SK-N-SH (cell line): ENCODE measurements at regions not wholly inside any gene's neighbourhood (a gene's known extent, or its start where the extent isn't known, plus 50 kb on each side); places are given as distances from the start of the nearest gene placed in this dataset.

Source experiments
- CTCF ChIA-PET: fragments of 300-600, 350-600 bp; formaldehyde crosslinking; extraction: SDS; loops from one replicate; lab custom pipeline; 2021; lab: Yijun Ruan, JAX
- POLR2A ChIA-PET: fragments of 350-600 bp; sonication (Branson Sonifier 250); formaldehyde crosslinking; extraction: SDS; loops from one replicate; lab custom pipeline; 2020; ENCODE audit warnings: antibody characterized with exemption, inconsistent platforms; lab: Yijun Ruan, JAX
- DNase-seq: peaks from one replicate; pipeline ENCODE4 v3.0.0; 2012
- H2AFZ ChIP-seq: fragments of 200-600 bp; sonication (generic); 2 replicates; pipeline ENCODE4 v1.8.1; 2016; ENCODE audit warnings: antibody characterized with exemption, mild to moderate bottlenecking, low read depth
- H3F3A ChIP-seq: fragments of 200-600 bp; sonication (generic); replicated peaks from 2 replicates; pipeline ENCODE3; 2016; ENCODE audit warnings: antibody characterized with exemption, mild to moderate bottlenecking; ENCODE audit not compliant: insufficient read depth
- H3K27ac ChIP-seq, 2 experiments: fragments of 200-500 bp in 1 of 2; fragments of 200-600 bp in 1 of 2; sonication (Bioruptor generic) in 1 of 2; sonication (generic), shearing (Covaris generic) in 1 of 2; 2 replicates each; pipeline versions ENCODE4 v1.5.1 to v1.6.1; 2014 to 2016; ENCODE audit warnings: low read depth in 2 of 2, inconsistent platforms in 1 of 2, low read length in 1 of 2, mild to moderate bottlenecking in 1 of 2, mixed read lengths in 1 of 2
- H3K27me3 ChIP-seq: fragments of 200-600 bp; sonication (generic), shearing (Covaris generic); 2 replicates; pipeline ENCODE4 v1.6.1; 2016; ENCODE audit warnings: mixed run types; ENCODE audit not compliant: insufficient read depth
- H3K36me3 ChIP-seq, 2 experiments: fragments of 200-500 bp in 1 of 2; fragments of 200-600 bp in 1 of 2; sonication (Bioruptor generic) in 1 of 2; sonication (generic) in 1 of 2; replicated peaks in 1 of 2; 2 replicates each; pipeline versions ENCODE3 to v1.5.1; 2014 to 2016; ENCODE audit warnings: low read length in 1 of 2, mild to moderate bottlenecking in 1 of 2; ENCODE audit not compliant: insufficient read depth in 2 of 2, control insufficient read depth in 1 of 2
- H3K4me1 ChIP-seq, 2 experiments: fragments of 200-500 bp in 1 of 2; fragments of 200-600 bp in 1 of 2; sonication (Bioruptor generic) in 1 of 2; sonication (generic), shearing (Covaris generic) in 1 of 2; 2 replicates each; pipeline versions ENCODE4 v1.5.1 to v1.6.1; 2014 to 2016; ENCODE audit warnings: low read depth in 1 of 2, low read length in 1 of 2, mixed run types in 1 of 2; ENCODE audit not compliant: insufficient read depth in 2 of 2, control insufficient read depth in 1 of 2
- H3K4me2 ChIP-seq: fragments of 200-600 bp; sonication (generic), shearing (Covaris generic); 2 replicates; pipeline ENCODE4 v1.6.1; 2017; ENCODE audit warnings: mixed run types
- H3K4me3 ChIP-seq, 2 experiments: fragments of 200-500 bp in 1 of 2; fragments of 200-600 bp in 1 of 2; sonication (Bioruptor generic) in 1 of 2; sonication (generic), shearing (Covaris generic) in 1 of 2; 2 replicates each; pipeline versions ENCODE4 v1.5.1 to v1.8.1; 2014 to 2016; ENCODE audit warnings: low read depth in 2 of 2, inconsistent platforms in 1 of 2, low read length in 1 of 2, mild to moderate bottlenecking in 1 of 2, mixed read lengths in 1 of 2, moderate library complexity in 1 of 2
- H3K79me2 ChIP-seq: fragments of 200-600 bp; sonication (generic); 2 replicates; pipeline ENCODE4 v1.8.1; 2017; ENCODE audit warnings: mild to moderate bottlenecking; ENCODE audit not compliant: insufficient read depth
- H3K9ac ChIP-seq: fragments of 200-600 bp; sonication (generic); 2 replicates; pipeline ENCODE4 v1.6.1; 2017; ENCODE audit warnings: mixed run types
- H3K9me2 ChIP-seq: fragments of 200-600 bp; sonication (generic); 2 replicates; pipeline ENCODE4 v1.6.1; 2017; ENCODE audit warnings: mixed run types
- H3K9me3 ChIP-seq: fragments of 200-600 bp; sonication (generic); 2 replicates; pipeline ENCODE4 v1.6.1; 2017; ENCODE audit warnings: mixed run types, mild to moderate bottlenecking, moderate library complexity
- H4K20me1 ChIP-seq: fragments of 200-600 bp; sonication (generic); 2 replicates; pipeline ENCODE4 v1.6.1; 2017; ENCODE audit warnings: mild to moderate bottlenecking, mixed run types; ENCODE audit not compliant: insufficient read depth
- EP300 ChIP-seq, 2 experiments: IDR thresholded peaks; 2 replicates each; pipeline versions ENCODE4 v1.4.0 to v1.6.1; 2012; ENCODE audit warnings: borderline replicate concordance in 1 of 2, low read depth in 1 of 2, low read length in 1 of 2
- EZH2phosphoT487 ChIP-seq: fragments of 200-600 bp; sonication (generic); IDR thresholded peaks from 2 replicates; pipeline ENCODE4 v1.6.1; 2017; ENCODE audit warnings: low read depth, mixed run types, mild to moderate bottlenecking, antibody characterized with exemption, moderate library complexity, borderline replicate concordance
- GATA2 ChIP-seq: sonication (generic); formaldehyde crosslinking; IDR thresholded peaks from 2 replicates; pipeline ENCODE4 v1.5.0; 2020; ENCODE audit warnings: mild to moderate bottlenecking, missing genetic modification reagents
- JUND ChIP-seq: IDR thresholded peaks from 2 replicates; pipeline ENCODE4 v1.4.0; 2012
- MEF2A ChIP-seq: IDR thresholded peaks from 2 replicates; pipeline ENCODE4 v1.4.0; 2012; ENCODE audit warnings: low read depth, borderline replicate concordance
- MXI1 ChIP-seq: IDR thresholded peaks from 2 replicates; pipeline ENCODE4 v1.6.1; 2012; ENCODE audit warnings: mild to moderate bottlenecking, low read depth, low read length, improper control_type of control experiment
- RAD21 ChIP-seq: IDR thresholded peaks from 2 replicates; pipeline ENCODE4 v1.6.1; 2012; ENCODE audit warnings: mild to moderate bottlenecking, low read length
- RXRA ChIP-seq: IDR thresholded peaks from 2 replicates; pipeline ENCODE4 v1.4.0; 2012; ENCODE audit warnings: low read depth, mild to moderate bottlenecking, borderline replicate concordance
- SIN3A ChIP-seq: IDR thresholded peaks from 2 replicates; pipeline ENCODE4 v1.6.1; 2012; ENCODE audit warnings: low read depth, mild to moderate bottlenecking, low read length, moderate library complexity, borderline replicate concordance
- TCF12 ChIP-seq: IDR thresholded peaks from 2 replicates; pipeline ENCODE4 v1.4.0; 2012
- TEAD4 ChIP-seq: IDR thresholded peaks from 2 replicates; pipeline ENCODE4 v1.4.0; 2012; ENCODE audit warnings: mild to moderate bottlenecking, borderline replicate concordance; ENCODE audit not compliant: insufficient read depth
- YY1 ChIP-seq: IDR thresholded peaks from 2 replicates; pipeline ENCODE4 v1.4.0; 2012; ENCODE audit warnings: low read depth, mild to moderate bottlenecking
- WGBS: methylation state at CpG from one replicate; pipeline ENCODE4 v1.1.6; 2017; ENCODE audit warnings: low lambda C conversion rate; 5-methylcytosine and 5-hydroxymethylcytosine counted together
- TF ChIP-seq, protein P1 (sequence below): fragments of 200-600 bp; sonication (generic); IDR thresholded peaks from 2 replicates; pipeline ENCODE4 v1.6.1; 2017; ENCODE audit warnings: antibody characterized with exemption, mild to moderate bottlenecking, moderate library complexity

DNA sequence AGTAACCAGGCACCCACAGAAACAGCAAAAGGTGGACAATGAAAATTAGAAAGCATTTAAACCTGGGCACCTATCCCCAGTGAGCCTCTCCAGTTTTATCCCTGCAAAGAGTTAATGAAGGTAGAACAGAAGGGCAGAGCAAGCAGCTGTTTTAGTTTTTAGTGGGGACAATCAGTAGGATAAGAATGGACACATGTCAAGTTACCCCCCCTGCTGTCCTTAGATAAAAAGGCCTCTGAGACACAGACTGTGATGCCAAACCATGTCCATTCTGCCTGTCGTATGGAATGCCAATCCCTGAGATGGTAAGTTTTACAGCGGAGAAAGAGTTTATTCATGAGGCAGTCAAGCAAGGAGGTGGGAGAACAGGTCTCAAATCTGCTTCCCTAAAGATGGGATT lies 162.6 kb upstream of the AGR3 start:
- Histone ChIP-seq H3K27me3 (no peaks in the 10 kb centered on the region; the same call in 1 of the 2 replicates), H3K4me3 (no peak overlapping the region), H3K9ac (no peak overlapping the region), H3K27ac (no peak overlapping the region), H3K4me2 (no peak overlapping the region), H3K4me1 (peaks cover 0 to 5% of the 10 kb centered on the region in 2 experiments; a peak in 1 of 4 replicates), H3K36me3 (no peaks in the 10 kb centered on the region), H2AFZ (no peak overlapping the region), H3K9me2 (no peaks in the 10 kb centered on the region; the same call in 1 of the 2 replicates), H3K79me2 (no peaks in the 10 kb centered on the region), H3F3A (no peaks in the 10 kb centered on the region), H4K20me1 (no peaks in the 10 kb centered on the region), H3K9me3 (no peaks in the 10 kb centered on the region)
- 8% methylated on average over 2 of the region's 2 CpGs for WGBS
- ChIA-PET CTCF (no interaction called here), POLR2A (no interaction called here)
- DNase-seq = no peak
- TF ChIP-seq GATA2 (CRISPR knock-in tag) = no peak
- no peak for TF ChIP-seq RXRA
- TF ChIP-seq TCF12 = no peak
- no peak for TF ChIP-seq JUND
- TF ChIP-seq MXI1 = no peak
- TF ChIP-seq EZH2phosphoT487 = no peak
- no peak for TF ChIP-seq RAD21
- TF ChIP-seq, protein P1, sequence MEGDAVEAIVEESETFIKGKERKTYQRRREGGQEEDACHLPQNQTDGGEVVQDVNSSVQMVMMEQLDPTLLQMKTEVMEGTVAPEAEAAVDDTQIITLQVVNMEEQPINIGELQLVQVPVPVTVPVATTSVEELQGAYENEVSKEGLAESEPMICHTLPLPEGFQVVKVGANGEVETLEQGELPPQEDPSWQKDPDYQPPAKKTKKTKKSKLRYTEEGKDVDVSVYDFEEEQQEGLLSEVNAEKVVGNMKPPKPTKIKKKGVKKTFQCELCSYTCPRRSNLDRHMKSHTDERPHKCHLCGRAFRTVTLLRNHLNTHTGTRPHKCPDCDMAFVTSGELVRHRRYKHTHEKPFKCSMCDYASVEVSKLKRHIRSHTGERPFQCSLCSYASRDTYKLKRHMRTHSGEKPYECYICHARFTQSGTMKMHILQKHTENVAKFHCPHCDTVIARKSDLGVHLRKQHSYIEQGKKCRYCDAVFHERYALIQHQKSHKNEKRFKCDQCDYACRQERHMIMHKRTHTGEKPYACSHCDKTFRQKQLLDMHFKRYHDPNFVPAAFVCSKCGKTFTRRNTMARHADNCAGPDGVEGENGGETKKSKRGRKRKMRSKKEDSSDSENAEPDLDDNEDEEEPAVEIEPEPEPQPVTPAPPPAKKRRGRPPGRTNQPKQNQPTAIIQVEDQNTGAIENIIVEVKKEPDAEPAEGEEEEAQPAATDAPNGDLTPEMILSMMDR = no peak
- TF ChIP-seq TEAD4 = no peak
- no peak for TF ChIP-seq YY1
- no peak for TF ChIP-seq MEF2A
- no peak for TF ChIP-seq EP300 (IDR thresholded peaks at IDR 0.05; ENCODE audit: borderline replicate concordance in 1 of 2, low read depth in 1 of 2, low read length in 1 of 2)
- no peak for TF ChIP-seq SIN3A

GRCh38 chr7:17044861-17045260 lies 163.1 kb upstream of the AGR3 start:
- H4K20me1 ChIP-seq = no peaks in the 10 kb centered on the region
- no peaks in the 10 kb centered on the region for H3K79me2 ChIP-seq
- POLR2A ChIA-PET = no interaction called here
- H3K27ac ChIP-seq = no peak overlapping the region
- no peaks in the 10 kb centered on the region for H3K36me3 ChIP-seq
- H3K4me3 ChIP-seq = no peak overlapping the region
- no peaks in the 10 kb centered on the region for H3K9me3 ChIP-seq
- H3K4me1 ChIP-seq = peaks cover 0 to 5% of the 10 kb centered on the region in 2 experiments; a peak in 1 of 4 replicates
- H3K4me2 ChIP-seq = no peak overlapping the region
- TF ChIP-seq TEAD4 = no peak
- TF ChIP-seq EZH2phosphoT487 = no peak
- CTCF ChIA-PET = no interaction called here
- no peaks in the 10 kb centered on the region; the same call in 1 of the 2 replicates for H3K9me2 ChIP-seq
- no peaks in the 10 kb centered on the region for H3F3A ChIP-seq
- no peak for DNase-seq
- H3K27me3 ChIP-seq = no peaks in the 10 kb centered on the region; the same call in 1 of the 2 replicates
- H2AFZ ChIP-seq = no peak overlapping the region
- 12% methylated on average over 2 of the region's 2 CpGs for WGBS
- H3K9ac ChIP-seq = no peak overlapping the region
